Parathyroid adenoma (tissue), 2 donors: ENCODE measurements at regions not wholly inside any gene's neighbourhood (a gene's known extent, or its start where the extent isn't known, plus 50 kb on each side); places are given as distances from the start of the nearest gene placed in this dataset.

Experiments
- H2AFZ ChIP-seq: fragments of 300-600 bp; sonication (generic); one replicate; pipeline ENCODE4 v1.7.0; 2017; ENCODE audit warnings: antibody characterized with exemption, mild to moderate bottlenecking
- H3K27ac ChIP-seq: fragments of 300-600 bp; sonication (generic); one replicate; pipeline ENCODE4 v1.7.0; 2017
- H3K27me3 ChIP-seq: fragments of 300-600 bp; sonication (generic); one replicate; pipeline ENCODE4 v1.7.0; 2017; ENCODE audit warnings: low read length; ENCODE audit not compliant: control insufficient read depth, insufficient read depth
- H3K36me3 ChIP-seq: fragments of 300-600 bp; sonication (generic); one replicate; pipeline ENCODE4 v1.7.0; 2017; ENCODE audit warnings: low read length; ENCODE audit not compliant: control insufficient read depth, insufficient read depth
- H3K4me1 ChIP-seq: fragments of 300-600 bp; sonication (generic); one replicate; pipeline ENCODE4 v1.7.0; 2017; ENCODE audit warnings: control low read depth
- H3K4me2 ChIP-seq: fragments of 300-600 bp; sonication (generic); one replicate; pipeline ENCODE4 v1.7.0; 2017; ENCODE audit warnings: low read length
- H3K4me3 ChIP-seq: fragments of 300-600 bp; sonication (generic); one replicate; pipeline ENCODE4 v1.7.0; 2017; ENCODE audit warnings: low read depth, low read length
- H3K79me2 ChIP-seq: fragments of 300-600 bp; sonication (generic); one replicate; pipeline ENCODE4 v1.7.0; 2017; ENCODE audit warnings: control low read depth
- H3K9ac ChIP-seq: fragments of 300-600 bp; sonication (generic); one replicate; pipeline ENCODE4 v1.7.0; 2017; ENCODE audit warnings: mild to moderate bottlenecking
- H3K9me3 ChIP-seq: fragments of 300-600 bp; sonication (generic); one replicate; pipeline ENCODE4 v1.7.0; 2017; ENCODE audit warnings: low read length; ENCODE audit not compliant: control insufficient read depth
- CTCF ChIP-seq: fragments of 300-600 bp; sonication (generic); IDR thresholded peaks from one replicate; pipeline ENCODE4 v1.7.0; 2017; ENCODE audit warnings: antibody characterized with exemption, mild to moderate bottlenecking
- donor health status: primary hyperparathyroidism.

- no peak overlapping the region for H3K27ac ChIP-seq
These were observed 502.3 kb downstream of the FOXO1 start for GRCh38 chr13:40164133-40164532.

DNA sequence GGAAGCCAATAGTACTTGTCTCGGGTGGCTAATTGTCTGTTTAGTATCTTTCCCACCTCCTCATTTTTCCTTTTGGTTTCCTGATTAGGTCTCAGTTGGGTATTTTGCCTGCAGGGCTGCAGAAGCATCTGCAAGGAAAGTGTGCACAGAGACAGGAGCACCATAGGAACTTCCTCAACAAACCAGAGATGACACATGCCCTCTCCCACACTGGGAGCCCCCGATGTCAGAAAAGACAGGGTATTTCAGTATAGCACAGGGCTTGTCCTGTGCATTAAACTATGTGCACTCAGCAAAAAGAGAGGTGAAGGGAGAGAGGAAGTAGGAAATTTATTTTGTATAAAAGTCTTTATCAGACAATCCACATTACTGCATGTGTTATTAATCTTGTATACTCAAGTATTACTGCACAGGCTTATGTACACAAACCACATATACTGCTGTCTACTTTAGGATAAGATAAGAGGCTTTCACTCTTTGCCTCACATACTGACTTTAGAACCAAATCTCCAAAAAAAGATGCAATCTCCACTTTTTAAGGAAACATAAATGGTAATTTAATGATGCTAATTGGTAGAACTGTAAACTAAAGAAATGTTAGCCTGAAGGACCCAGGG, 501.0 kb downstream of the FOXO1 start:
- Histone ChIP-seq H2AFZ (no peak overlapping the region), H3K4me3 (no peak overlapping the region), H3K4me2 (no peak overlapping the region), H3K27me3 (no peaks in the 10 kb centered on the region), H3K9ac (no peak overlapping the region), H3K27ac (no peak overlapping the region), H3K36me3 (no peaks in the 10 kb centered on the region), H3K79me2 (no peaks in the 10 kb centered on the region), H3K4me1 (no peaks in the 10 kb centered on the region), H3K9me3 (no peaks in the 10 kb centered on the region)
- TF ChIP-seq CTCF = no peak

More at GRCh38 chr13:40164133-40164532, 502.3 kb downstream of the FOXO1 start:
- Histone ChIP-seq H3K4me3 (no peak overlapping the region), H3K79me2 (no peaks in the 10 kb centered on the region), H3K36me3 (no peaks in the 10 kb centered on the region), H2AFZ (no peak overlapping the region), H3K4me2 (no peak overlapping the region), H3K4me1 (no peaks in the 10 kb centered on the region), H3K27me3 (no peaks in the 10 kb centered on the region), H3K9ac (no peak overlapping the region), H3K9me3 (no peaks in the 10 kb centered on the region)
- no peak for TF ChIP-seq CTCF

DNA sequence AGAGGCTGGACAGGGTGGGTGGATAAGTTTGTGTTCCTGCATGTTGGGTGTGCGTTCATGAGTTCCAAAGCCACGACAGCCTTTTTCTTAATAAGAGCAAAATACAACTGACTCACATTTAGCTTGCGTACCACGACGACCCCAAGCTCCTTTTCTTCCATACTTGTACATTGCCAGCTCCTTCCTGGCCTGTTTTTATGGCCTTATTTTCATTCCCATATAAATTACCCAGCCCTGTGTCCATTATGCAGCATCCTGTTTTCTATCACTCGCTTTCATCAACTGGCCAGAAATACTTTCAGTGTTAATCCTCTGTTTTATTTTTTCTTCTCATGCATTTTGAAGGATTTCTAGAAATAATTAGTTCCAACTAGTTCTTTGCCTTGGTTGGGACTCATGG, 499.1 kb downstream of the FOXO1 start:
- Histone ChIP-seq H3K36me3 (no peaks in the 10 kb centered on the region), H3K4me3 (no peak overlapping the region), H3K79me2 (no peaks in the 10 kb centered on the region), H2AFZ (no peak overlapping the region), H3K4me1 (no peaks in the 10 kb centered on the region), H3K9me3 (no peaks in the 10 kb centered on the region), H3K4me2 (no peak overlapping the region), H3K27me3 (no peaks in the 10 kb centered on the region), H3K9ac (no peak overlapping the region), H3K27ac (no peak overlapping the region)
- no peak for TF ChIP-seq CTCF

DNA sequence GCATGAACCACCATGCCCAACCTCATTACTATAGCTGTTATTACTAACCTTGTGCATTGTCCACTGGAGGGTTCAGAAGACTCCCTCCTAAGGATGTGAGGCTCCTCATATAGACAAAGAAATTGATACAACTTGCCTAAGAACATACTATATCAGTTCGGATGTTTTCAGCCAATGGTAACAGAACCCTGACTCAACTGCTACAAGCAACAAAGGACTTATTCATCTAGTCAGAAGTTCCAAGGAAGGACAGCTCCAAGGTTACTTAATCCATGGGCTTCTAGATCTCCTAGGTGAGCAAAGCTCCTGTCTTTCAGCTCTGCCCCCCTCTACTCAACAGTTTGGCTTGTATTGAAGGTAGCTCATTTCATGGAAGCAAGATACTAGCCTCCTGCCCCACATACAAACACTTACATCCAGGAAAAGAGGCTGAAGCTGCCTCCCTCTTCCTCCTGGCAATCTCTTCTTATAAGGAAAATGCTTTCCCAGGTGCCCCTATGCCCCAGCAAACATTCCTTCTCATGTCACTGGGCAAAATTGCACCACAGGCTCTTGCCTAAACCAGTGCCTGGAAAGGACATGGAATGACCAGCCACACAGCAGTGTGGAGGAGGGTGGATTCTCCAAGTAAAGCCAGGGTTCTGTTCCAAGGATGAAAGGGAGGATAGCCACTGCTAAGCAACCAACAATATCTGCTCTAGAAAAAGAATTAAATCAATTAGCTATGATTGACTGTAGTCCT, 497.8 kb downstream of the FOXO1 start:
- Histone ChIP-seq H3K9ac (no peak overlapping the region), H3K27ac (no peak overlapping the region), H3K9me3 (no peaks in the 10 kb centered on the region), H3K36me3 (no peaks in the 10 kb centered on the region), H3K27me3 (no peaks in the 10 kb centered on the region), H2AFZ (no peak overlapping the region), H3K4me1 (no peaks in the 10 kb centered on the region), H3K79me2 (no peaks in the 10 kb centered on the region), H3K4me2 (no peak overlapping the region), H3K4me3 (no peak overlapping the region)
- TF ChIP-seq CTCF = no peak

DNA sequence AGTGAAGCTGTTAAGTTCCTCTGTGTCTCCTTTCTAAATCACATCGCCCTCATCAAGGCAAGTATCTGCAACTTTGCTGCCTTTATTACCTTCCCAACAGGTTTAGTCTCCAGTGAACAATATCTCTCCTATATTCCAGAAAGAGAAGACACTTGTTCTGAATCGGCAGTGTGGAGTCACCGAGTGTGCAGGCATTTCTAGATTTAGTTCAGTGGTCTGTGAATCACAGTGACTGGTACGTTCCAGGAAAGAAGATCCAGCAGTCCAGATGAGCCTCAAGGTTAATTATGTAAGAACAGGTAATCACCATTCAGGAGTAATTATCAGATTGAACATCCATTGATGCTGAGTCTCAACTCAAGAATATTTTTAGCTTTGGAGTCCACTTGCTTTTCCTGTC, 497.0 kb downstream of the FOXO1 start:
- no peaks in the 10 kb centered on the region for H3K79me2 ChIP-seq
- no peak for TF ChIP-seq CTCF
- no peak overlapping the region for H3K27ac ChIP-seq
- no peaks in the 10 kb centered on the region for H3K27me3 ChIP-seq
- H3K4me3 ChIP-seq = no peak overlapping the region
- H3K4me2 ChIP-seq = no peak overlapping the region
- H3K4me1 ChIP-seq = no peaks in the 10 kb centered on the region
- H3K36me3 ChIP-seq = no peaks in the 10 kb centered on the region
- no peaks in the 10 kb centered on the region for H3K9me3 ChIP-seq
- H2AFZ ChIP-seq = no peak overlapping the region
- H3K9ac ChIP-seq = no peak overlapping the region
